ENCODE measurements at regions not wholly inside any gene's neighbourhood (a gene's known extent, or its start where the extent isn't known, plus 50 kb on each side); places are given as distances from the start of the nearest gene placed in this dataset.

DNA sequence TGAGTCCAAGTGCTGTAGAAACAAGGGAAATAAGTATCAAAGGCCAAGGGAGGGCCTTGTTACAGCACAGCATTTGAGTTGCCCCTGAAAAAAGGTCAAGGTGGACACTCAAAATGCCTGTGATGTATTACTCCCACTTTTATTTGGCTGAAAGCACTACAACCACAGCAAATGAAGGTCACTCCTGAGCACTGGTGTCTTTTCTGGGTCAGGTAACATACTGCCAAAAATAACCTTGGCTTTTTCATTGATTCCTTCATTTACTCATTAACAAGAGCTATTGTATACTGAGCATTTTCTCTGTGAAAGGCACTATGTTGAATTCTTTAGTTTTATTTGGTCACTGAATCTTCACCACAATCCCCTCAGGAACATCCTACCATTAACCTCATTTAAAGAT, 590.3 kb downstream of the BCL11A start:
- Mint-ChIP-seq H3K27ac (no peak overlapping the region), H3K27me3 (ENCODE audit: low read depth) (peaks cover 6% of the 10 kb centered on the region), H3K36me3 (ENCODE audit: low read depth) (no peaks in the 10 kb centered on the region), H3K4me3 (no peak overlapping the region), H3K9me3 (no peaks in the 10 kb centered on the region), H3K4me1 (no peaks in the 10 kb centered on the region)
- no peak for TF ChIP-seq CTCF (IDR thresholded peaks at IDR 0.05; ENCODE audit: unreplicated experiment in 3 of 3)

DNA sequence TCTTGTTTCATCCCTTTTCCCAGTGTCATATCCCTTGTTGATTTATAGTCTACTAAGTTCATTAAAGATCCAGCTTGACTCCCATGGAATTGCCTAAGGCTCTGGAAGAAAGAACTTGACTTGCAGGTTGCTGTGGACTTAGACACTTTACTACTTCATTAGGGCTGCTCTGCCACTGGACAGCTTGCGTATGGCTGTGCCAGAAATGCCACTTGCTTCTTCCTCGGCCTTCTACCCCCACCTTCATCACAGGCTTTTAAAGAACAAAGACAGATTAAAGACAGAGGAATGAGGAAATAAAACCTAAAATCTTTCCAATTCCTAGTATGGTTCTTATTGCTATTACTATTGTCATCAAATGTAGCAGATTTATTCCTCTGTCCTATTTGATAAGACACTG, 591.7 kb downstream of the BCL11A start:
- no peak for TF ChIP-seq CTCF (IDR thresholded peaks at IDR 0.05; ENCODE audit: unreplicated experiment in 3 of 3)
- Mint-ChIP-seq H3K4me1 (no peaks in the 10 kb centered on the region), H3K4me3 (no peak overlapping the region), H3K27me3 (ENCODE audit: low read depth) (peaks cover 6% of the 10 kb centered on the region), H3K36me3 (ENCODE audit: low read depth) (no peaks in the 10 kb centered on the region), H3K9me3 (no peaks in the 10 kb centered on the region), H3K27ac (peak overlapping the region in 1 of 3 experiments; percentile 44)

DNA sequence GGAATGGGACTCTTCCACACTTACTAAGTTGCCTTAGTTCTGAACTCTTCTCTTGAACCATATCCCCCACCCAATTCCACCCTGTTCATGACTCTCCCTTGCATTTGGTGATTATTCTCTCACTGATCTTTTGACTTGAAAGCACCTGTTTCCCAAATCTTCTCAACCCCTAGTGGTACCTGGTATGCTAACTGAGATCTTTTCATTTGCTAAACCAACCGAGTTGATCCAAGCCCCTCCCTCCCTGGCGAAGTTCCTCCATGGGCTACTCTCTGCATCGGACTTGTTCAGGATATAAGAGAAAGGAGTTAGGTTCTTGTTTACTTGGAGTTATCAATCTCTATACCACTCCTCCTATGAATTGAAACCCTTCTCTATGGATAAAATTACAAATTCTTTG, 593.5 kb downstream of the BCL11A start:
- H3K4me3 Mint-ChIP-seq = no peak overlapping the region
- H3K4me1 Mint-ChIP-seq = no peaks in the 10 kb centered on the region
- H3K9me3 Mint-ChIP-seq = no peaks in the 10 kb centered on the region
- H3K36me3 Mint-ChIP-seq (ENCODE audit: low read depth) = no peaks in the 10 kb centered on the region
- no peak for TF ChIP-seq CTCF (IDR thresholded peaks at IDR 0.05; ENCODE audit: unreplicated experiment in 3 of 3)
- H3K27ac Mint-ChIP-seq = no peak overlapping the region
- H3K27me3 Mint-ChIP-seq (ENCODE audit: low read depth) = peaks cover 6% of the 10 kb centered on the region

- no peaks in the 10 kb centered on the region for H3K4me1 Mint-ChIP-seq
- H3K27me3 Mint-ChIP-seq (ENCODE audit: low read depth) = peaks cover 6% of the 10 kb centered on the region
- no peak for TF ChIP-seq CTCF (IDR thresholded peaks at IDR 0.05; ENCODE audit: unreplicated experiment in 3 of 3)
- no peaks in the 10 kb centered on the region for H3K36me3 Mint-ChIP-seq (ENCODE audit: low read depth)
- H3K9me3 Mint-ChIP-seq = no peaks in the 10 kb centered on the region
- H3K27ac Mint-ChIP-seq = no peak overlapping the region
- no peak overlapping the region for H3K4me3 Mint-ChIP-seq
These were observed 596.0 kb downstream of the BCL11A start for GRCh38 chr2:59957504-59957903.

GRCh38 chr2:59956981-59957380, 596.5 kb downstream of the BCL11A start:
- no peaks in the 10 kb centered on the region for H3K36me3 Mint-ChIP-seq (ENCODE audit: low read depth)
- peaks cover 8% of the 10 kb centered on the region for H3K27me3 Mint-ChIP-seq (ENCODE audit: low read depth)
- no peak for TF ChIP-seq CTCF (IDR thresholded peaks at IDR 0.05; ENCODE audit: unreplicated experiment in 3 of 3)
- no peaks in the 10 kb centered on the region for H3K9me3 Mint-ChIP-seq
- H3K4me3 Mint-ChIP-seq = no peak overlapping the region
- H3K4me1 Mint-ChIP-seq = no peaks in the 10 kb centered on the region
- H3K27ac Mint-ChIP-seq = no peak overlapping the region

- H3K27me3 Mint-ChIP-seq (ENCODE audit: low read depth) = peaks cover 7% of the 10 kb centered on the region
- H3K36me3 Mint-ChIP-seq (ENCODE audit: low read depth) = no peaks in the 10 kb centered on the region
- peak overlapping the region in 1 of 3 experiments; percentile 22 for H3K27ac Mint-ChIP-seq
- H3K4me3 Mint-ChIP-seq = no peak overlapping the region
- H3K4me1 Mint-ChIP-seq = peaks cover 19% of the 10 kb centered on the region
- H3K9me3 Mint-ChIP-seq = no peaks in the 10 kb centered on the region
- TF ChIP-seq CTCF (IDR thresholded peaks at IDR 0.05; ENCODE audit: unreplicated experiment in 3 of 3) = no peak
These were observed 605.4 kb downstream of the BCL11A start for GRCh38 chr2:59947917-59948541.

Measured in nephron (organoid).